GM12878 (cell line): ENCODE measurements at regions not wholly inside any gene's neighbourhood (a gene's known extent, or its start where the extent isn't known, plus 50 kb on each side); places are given as distances from the start of the nearest gene placed in this dataset.

ENCODE experiments used
- ATAC-seq: fragments of 200-7000 bp; cut with Tn5 transposase; 3 replicates; pipeline ENCODE4 v1.9.1; 2020; ENCODE audit warnings: mild to moderate bottlenecking, moderate library complexity
- BruUV-seq: library from RNA; stranded (reverse); fragments of 400-500 nt; replicated peaks from 2 replicates; lab custom pipeline; 2021; lab: Mats Ljungman, UMichigan
- CTCF ChIA-PET: fragments of 300-600 bp; sonication (Branson Sonifier 250); formaldehyde crosslinking; extraction: SDS; loops from one replicate; lab custom pipeline; 2021; ENCODE audit warnings: inconsistent platforms; lab: Yijun Ruan, JAX
- POLR2A ChIA-PET: fragments of 350-600 bp; formaldehyde crosslinking; extraction: SDS; loops from one replicate; lab custom pipeline; 2021; ENCODE audit warnings: inconsistent platforms; lab: Charles Lee
- RAD21 ChIA-PET: fragments of 300-600 bp; sonication (Branson Sonifier 250); formaldehyde crosslinking; loops from one replicate; lab custom pipeline; 2023; ENCODE audit warnings: antibody characterized with exemption; ENCODE audit not compliant: unreplicated experiment; lab: Charles Lee
- SMC1A ChIA-PET: fragments of 300-600 bp; sonication (Branson Sonifier 250); formaldehyde crosslinking; loops from one replicate; lab custom pipeline; 2023; ENCODE audit not compliant: unreplicated experiment, uncharacterized antibody; lab: Charles Lee
- DNase-seq: peaks from one replicate; pipeline ENCODE4 v3.0.0-alpha.2; 2011; ENCODE audit warnings: low read depth, low spot score
- FAIRE-seq: peaks from 3 replicates; lab custom pipeline; 2011; peaks lifted over from hg19 to GRCh38; lab: Jason Lieb, UNC
- H2AFZ ChIP-seq: 2 replicates; pipeline ENCODE4 v1.6.0; 2011; ENCODE audit warnings: low read depth, low read length, control low read depth; ENCODE audit not compliant: control insufficient read depth
- H3K27ac ChIP-seq: 2 replicates; pipeline ENCODE4 v1.5.1; 2011; ENCODE audit warnings: control low read depth; ENCODE audit not compliant: control insufficient read depth, insufficient read depth
- H3K27me3 ChIP-seq, 2 experiments: replicated peaks in 1 of 2; 2 replicates each; pipeline versions ENCODE4 v1.6.0 to v1.6.1; 2011; ENCODE audit warnings: low read length in 1 of 2; ENCODE audit not compliant: control insufficient read depth in 2 of 2, insufficient read depth in 2 of 2
- H3K36me3 ChIP-seq, 2 experiments: 2 replicates each; pipeline ENCODE4 v1.5.1; 2011; ENCODE audit warnings: low read length in 1 of 2; ENCODE audit not compliant: control insufficient read depth in 2 of 2, insufficient read depth in 2 of 2
- H3K4me1 ChIP-seq: 2 replicates; pipeline ENCODE4 v1.6.1; 2011; ENCODE audit warnings: mild to moderate bottlenecking, low read length, moderate library complexity, mixed read lengths; ENCODE audit not compliant: control insufficient read depth, insufficient read depth
- H3K4me2 ChIP-seq: 2 replicates; pipeline ENCODE4 v1.6.0; 2011; ENCODE audit warnings: control low read depth; ENCODE audit not compliant: control insufficient read depth, insufficient read depth
- H3K4me3 ChIP-seq: fragments of 200-600 bp; sonication (generic); 2 replicates; pipeline ENCODE4 v1.5.1; 2016
- H3K79me2 ChIP-seq: 2 replicates; pipeline ENCODE4 v1.6.0; 2011; ENCODE audit warnings: low read length; ENCODE audit not compliant: control insufficient read depth, insufficient read depth
- H3K9ac ChIP-seq: 2 replicates; pipeline ENCODE4 v1.8.0; 2011; ENCODE audit warnings: low read length, control low read depth, mixed read lengths; ENCODE audit not compliant: control insufficient read depth, insufficient read depth
- H3K9me3 ChIP-seq: replicated peaks from 3 replicates; pipeline ENCODE4 v1.5.1; 2011; ENCODE audit warnings: mild to moderate bottlenecking, low read length; ENCODE audit not compliant: control insufficient read depth, insufficient read depth
- H4K20me1 ChIP-seq: 2 replicates; pipeline ENCODE4 v1.6.0; 2011; ENCODE audit not compliant: control insufficient read depth, insufficient read depth
- ASH2L ChIP-seq: fragments of 300-600, 200-600 bp; sonication (generic); IDR thresholded peaks from 2 replicates; pipeline ENCODE4 v1.6.1; 2017; ENCODE audit warnings: low read depth, mild to moderate bottlenecking, borderline replicate concordance
- MEF2B ChIP-seq: fragments of 450-650 bp; IDR thresholded peaks from 2 replicates; pipeline ENCODE4 v1.6.1; 2018; ENCODE audit warnings: mild to moderate bottlenecking, moderate library complexity; ENCODE audit not compliant: partially characterized antibody, poor library complexity, severe bottlenecking
- MLLT1 ChIP-seq: fragments of 450-650 bp; IDR thresholded peaks from 2 replicates; pipeline ENCODE4 v1.6.1; 2016; ENCODE audit warnings: mild to moderate bottlenecking
- TAF1 ChIP-seq: IDR thresholded peaks from 2 replicates; pipeline ENCODE4 v1.6.1; 2011; ENCODE audit warnings: mild to moderate bottlenecking, low read depth, low read length, borderline replicate concordance
- WGBS: methylation state at CpG from one replicate; pipeline ENCODE4 v1.1.6; 2016; ENCODE audit warnings: low lambda C conversion rate; ENCODE audit not compliant: insufficient replicate concordance, insufficient coverage; ENCODE audit errors: missing lambda C conversion rate; 5-methylcytosine and 5-hydroxymethylcytosine counted together
- in situ Hi-C: fragments of 300-500 bp; cut with MboI; formaldehyde crosslinking; loops from 9 replicates; pipeline ENCODE4 v1.14.3; 2018; ENCODE audit warnings: mixed read lengths
- intact Hi-C: fragments of 100-400 bp; cut with micrococcal nuclease; formaldehyde crosslinking; loops from one replicate; pipeline ENCODE4 v1.14.2; 2022; ENCODE audit not compliant: unreplicated experiment
- TF ChIP-seq, protein P1 (sequence below): IDR thresholded peaks from 2 replicates; pipeline ENCODE4 v1.6.1; 2012; ENCODE audit warnings: improper control_type of control experiment, low read depth, low read length; ENCODE audit not compliant: insufficient replicate concordance

GRCh38 chr3:64397573-64397972 is 172.3 kb upstream of the PRICKLE2 start (continued):
- TF ChIP-seq, protein P1, sequence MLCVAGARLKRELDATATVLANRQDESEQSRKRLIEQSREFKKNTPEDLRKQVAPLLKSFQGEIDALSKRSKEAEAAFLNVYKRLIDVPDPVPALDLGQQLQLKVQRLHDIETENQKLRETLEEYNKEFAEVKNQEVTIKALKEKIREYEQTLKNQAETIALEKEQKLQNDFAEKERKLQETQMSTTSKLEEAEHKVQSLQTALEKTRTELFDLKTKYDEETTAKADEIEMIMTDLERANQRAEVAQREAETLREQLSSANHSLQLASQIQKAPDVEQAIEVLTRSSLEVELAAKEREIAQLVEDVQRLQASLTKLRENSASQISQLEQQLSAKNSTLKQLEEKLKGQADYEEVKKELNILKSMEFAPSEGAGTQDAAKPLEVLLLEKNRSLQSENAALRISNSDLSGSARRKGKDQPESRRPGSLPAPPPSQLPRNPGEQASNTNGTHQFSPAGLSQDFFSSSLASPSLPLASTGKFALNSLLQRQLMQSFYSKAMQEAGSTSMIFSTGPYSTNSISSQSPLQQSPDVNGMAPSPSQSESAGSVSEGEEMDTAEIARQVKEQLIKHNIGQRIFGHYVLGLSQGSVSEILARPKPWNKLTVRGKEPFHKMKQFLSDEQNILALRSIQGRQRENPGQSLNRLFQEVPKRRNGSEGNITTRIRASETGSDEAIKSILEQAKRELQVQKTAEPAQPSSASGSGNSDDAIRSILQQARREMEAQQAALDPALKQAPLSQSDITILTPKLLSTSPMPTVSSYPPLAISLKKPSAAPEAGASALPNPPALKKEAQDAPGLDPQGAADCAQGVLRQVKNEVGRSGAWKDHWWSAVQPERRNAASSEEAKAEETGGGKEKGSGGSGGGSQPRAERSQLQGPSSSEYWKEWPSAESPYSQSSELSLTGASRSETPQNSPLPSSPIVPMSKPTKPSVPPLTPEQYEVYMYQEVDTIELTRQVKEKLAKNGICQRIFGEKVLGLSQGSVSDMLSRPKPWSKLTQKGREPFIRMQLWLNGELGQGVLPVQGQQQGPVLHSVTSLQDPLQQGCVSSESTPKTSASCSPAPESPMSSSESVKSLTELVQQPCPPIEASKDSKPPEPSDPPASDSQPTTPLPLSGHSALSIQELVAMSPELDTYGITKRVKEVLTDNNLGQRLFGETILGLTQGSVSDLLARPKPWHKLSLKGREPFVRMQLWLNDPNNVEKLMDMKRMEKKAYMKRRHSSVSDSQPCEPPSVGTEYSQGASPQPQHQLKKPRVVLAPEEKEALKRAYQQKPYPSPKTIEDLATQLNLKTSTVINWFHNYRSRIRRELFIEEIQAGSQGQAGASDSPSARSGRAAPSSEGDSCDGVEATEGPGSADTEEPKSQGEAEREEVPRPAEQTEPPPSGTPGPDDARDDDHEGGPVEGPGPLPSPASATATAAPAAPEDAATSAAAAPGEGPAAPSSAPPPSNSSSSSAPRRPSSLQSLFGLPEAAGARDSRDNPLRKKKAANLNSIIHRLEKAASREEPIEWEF: no peak
- TF ChIP-seq MLLT1 (no peak), TAF1 (no peak)

DNA sequence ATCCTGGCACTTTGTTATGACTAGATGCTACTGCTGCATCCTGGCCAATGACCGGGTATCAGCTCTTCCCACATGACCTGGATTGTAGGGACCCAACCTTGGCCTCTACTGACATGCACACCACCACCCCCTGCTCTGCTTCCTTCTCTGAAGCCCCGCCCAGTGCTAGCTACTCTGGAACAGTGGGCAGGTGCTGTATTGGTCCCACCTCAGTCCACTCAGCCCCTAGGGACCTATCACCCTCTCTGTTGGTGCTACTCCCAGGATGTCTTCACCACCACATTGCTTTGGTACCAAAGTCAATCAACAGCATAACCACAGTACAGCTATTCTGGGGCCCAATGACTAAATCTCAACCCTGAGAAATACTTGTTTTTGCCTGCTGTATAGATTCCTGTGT is 170.2 kb upstream of the PRICKLE2 start:
- Histone ChIP-seq H3K27me3 (no peaks in the 10 kb centered on the region), H3K9ac (no peak overlapping the region), H3K79me2 (no peaks in the 10 kb centered on the region), H2AFZ (no peak overlapping the region), H3K9me3 (no peaks in the 10 kb centered on the region), H3K4me1 (no peaks in the 10 kb centered on the region), H3K36me3 (no peaks in the 10 kb centered on the region), H3K4me3 (no peak overlapping the region), H4K20me1 (no peaks in the 10 kb centered on the region), H3K4me2 (no peak overlapping the region), H3K27ac (no peak overlapping the region)
- FAIRE-seq (no peak), DNase-seq (no peak), ATAC-seq (peak; percentile 58)
- ChIA-PET RAD21 (interaction anchor here (0.9 to 4.3 kb wide), 12 partner anchors 17 to 170 kb away, joined by 3 to 19 read pairs (median 4); partner anchors contain the start of gene PRICKLE2), SMC1A (interaction anchor here (0.6 to 9.4 kb wide), 24 partner anchors 13 to 365 kb away, joined by 3 to 86 read pairs (median 5); partner anchors contain the start of gene PRICKLE2), CTCF (interaction anchor here (0.9 to 3.8 kb wide), 10 partner anchors 11 to 365 kb away, joined by 3 to 27 read pairs (median 4); partner anchors contain the start of gene PRICKLE2), POLR2A (interaction anchor here (0.5 to 1.4 kb wide), 4 partner anchors 14 to 192 kb away, joined by 3 to 5 read pairs (median 4); no protein-coding TSS in a partner anchor)
- intact Hi-C loops: loop anchor here (5.0 kb wide), 2 partner anchors 148 to 218 kb away; no protein-coding TSS in a partner anchor
- TF ChIP-seq ASH2L (no peak), MEF2B (peak; percentile 64)
- WGBS: 23% methylated on average over 2 of the region's 2 CpGs
- in situ Hi-C loops: loop anchor here (5.0 kb wide), 1 partner anchor 368 kb away; no protein-coding TSS in a partner anchor
- BruUV-seq: no TSS peak
